Epithelial cell of prostate (primary cell): ENCODE measurements at regions not wholly inside any gene's neighbourhood (a gene's known extent, or its start where the extent isn't known, plus 50 kb on each side); places are given as distances from the start of the nearest gene placed in this dataset.

ENCODE experiments used
- DNase-seq: peaks from one replicate; pipeline ENCODE4 v3.0.0-alpha.2; 2011; ENCODE audit warnings: low read depth, low spot score
- H3K27ac ChIP-seq: fragments of 450-650 bp; 2 replicates; pipeline ENCODE4 v1.5.1; 2017; ENCODE audit warnings: mild to moderate bottlenecking

GRCh38 chr5:8436924-8437323 lies 568.0 kb downstream of the MTRR start:
- H3K27ac ChIP-seq, result no peak overlapping the region
- DNase-seq, result no peak

- H3K27ac ChIP-seq, result no peak overlapping the region
- DNase-seq, result no peak
Measured at GRCh38 chr5:8445139-8445538, 576.2 kb downstream of the MTRR start.

GRCh38 chr5:8446179-8446578 lies 577.2 kb downstream of the MTRR start:
- DNase-seq, result no peak
- H3K27ac ChIP-seq, result no peak overlapping the region

- H3K27ac ChIP-seq, result peak overlapping the region; percentile 68
- no peak for DNase-seq
Measured at GRCh38 chr5:8456846-8457186, 587.9 kb downstream of the MTRR start.

- peak overlapping the region; percentile 68 for H3K27ac ChIP-seq
- DNase-seq, result peak; percentile 90
Measured at GRCh38 chr5:8457187-8458037, 588.5 kb downstream of the MTRR start.

GRCh38 chr5:8458038-8458383 lies 589.1 kb downstream of the MTRR start:
- DNase-seq, result no peak
- H3K27ac ChIP-seq, result peak overlapping the region; percentile 68

- no peak overlapping the region for H3K27ac ChIP-seq
Measured at GRCh38 chr5:8461543-8461942, 592.6 kb downstream of the MTRR start.

GRCh38 chr5:8462565-8462964 lies 593.6 kb downstream of the MTRR start:
- no peak for DNase-seq
- no peak overlapping the region for H3K27ac ChIP-seq

More at GRCh38 chr5:8461543-8461942, 592.6 kb downstream of the MTRR start:
- no peak for DNase-seq

- DNase-seq, result no peak
Measured at GRCh38 chr5:8470489-8470888, 601.5 kb downstream of the MTRR start.

GRCh38 chr5:8471581-8471980 lies 602.6 kb downstream of the MTRR start:
- DNase-seq, result no peak
- H3K27ac ChIP-seq, result no peak overlapping the region

More at GRCh38 chr5:8470489-8470888, 601.5 kb downstream of the MTRR start:
- no peak overlapping the region for H3K27ac ChIP-seq

- no peak for DNase-seq
- no peak overlapping the region for H3K27ac ChIP-seq
Measured at GRCh38 chr5:8473016-8473415, 604.1 kb downstream of the MTRR start.

- H3K27ac ChIP-seq, result no peak overlapping the region
- no peak for DNase-seq
Measured at GRCh38 chr5:8473827-8474568, 605.0 kb downstream of the MTRR start.

GRCh38 chr5:8474569-8474930 lies 605.6 kb downstream of the MTRR start:
- H3K27ac ChIP-seq, result no peak overlapping the region
- DNase-seq, result no peak

- H3K27ac ChIP-seq, result no peak overlapping the region
- no peak for DNase-seq
Measured at GRCh38 chr5:8478326-8478725, 609.4 kb downstream of the MTRR start.

GRCh38 chr5:8481007-8481406 lies 612.1 kb downstream of the MTRR start:
- no peak for DNase-seq

GRCh38 chr5:8491254-8491653 lies 622.3 kb downstream of the MTRR start:
- no peak overlapping the region for H3K27ac ChIP-seq
- no peak for DNase-seq

More at GRCh38 chr5:8481007-8481406, 612.1 kb downstream of the MTRR start:
- no peak overlapping the region for H3K27ac ChIP-seq

- H3K27ac ChIP-seq, result no peak overlapping the region
- DNase-seq, result no peak
Measured at GRCh38 chr5:8493176-8493575, 624.2 kb downstream of the MTRR start.

GRCh38 chr5:8500426-8500825 lies 631.5 kb downstream of the MTRR start:
- no peak overlapping the region for H3K27ac ChIP-seq
- DNase-seq, result no peak

- DNase-seq, result no peak
Measured at GRCh38 chr5:8505196-8505595, 636.2 kb downstream of the MTRR start.

GRCh38 chr5:8508231-8508630 lies 639.3 kb downstream of the MTRR start:
- no peak for DNase-seq
- H3K27ac ChIP-seq, result no peak overlapping the region

More at GRCh38 chr5:8505196-8505595, 636.2 kb downstream of the MTRR start:
- H3K27ac ChIP-seq, result no peak overlapping the region

GRCh38 chr5:8516356-8516755 lies 647.4 kb downstream of the MTRR start:
- no peak overlapping the region for H3K27ac ChIP-seq
- no peak for DNase-seq

GRCh38 chr5:8517456-8517855 lies 648.5 kb downstream of the MTRR start:
- DNase-seq, result no peak
- no peak overlapping the region for H3K27ac ChIP-seq
